Non-pigmented ciliary epithelial cell (primary cell): ENCODE measurements at regions not wholly inside any gene's neighbourhood (a gene's known extent, or its start where the extent isn't known, plus 50 kb on each side); places are given as distances from the start of the nearest gene placed in this dataset.
A peak's percentile ranks its signal among the peaks of the same experiment; 100 is the strongest.
"Not testable (repeated sequence)": the region's sequence is repeated elsewhere in the genome, so short reads cannot be mapped to it uniquely, and the experiment has no call there.

Experiments used
- DNase-seq: peaks from one replicate; pipeline ENCODE4 v3.0.0-alpha.2; 2010; ENCODE audit warnings: low read depth

DNA sequence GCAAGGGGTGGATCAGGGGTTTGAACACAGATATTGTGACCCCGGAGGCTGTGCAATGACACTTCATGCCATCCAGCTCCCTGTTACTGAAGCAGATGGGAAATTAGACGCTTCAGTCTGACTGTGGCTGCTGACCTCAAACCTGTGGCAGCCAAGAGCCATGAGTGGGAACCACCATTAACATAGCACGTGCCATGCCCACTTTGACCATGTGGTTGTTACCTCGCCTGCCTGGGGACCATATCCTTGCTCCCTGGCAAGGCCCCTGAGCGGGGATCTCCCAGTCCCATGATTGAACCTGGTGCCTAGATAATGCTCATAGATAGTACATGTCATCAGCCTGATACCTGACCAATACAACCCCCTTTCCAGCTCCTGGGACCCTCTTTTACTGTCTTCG is 68.9 kb downstream of the CYP26B1 start:
- DNase-seq, result no peak

DNA sequence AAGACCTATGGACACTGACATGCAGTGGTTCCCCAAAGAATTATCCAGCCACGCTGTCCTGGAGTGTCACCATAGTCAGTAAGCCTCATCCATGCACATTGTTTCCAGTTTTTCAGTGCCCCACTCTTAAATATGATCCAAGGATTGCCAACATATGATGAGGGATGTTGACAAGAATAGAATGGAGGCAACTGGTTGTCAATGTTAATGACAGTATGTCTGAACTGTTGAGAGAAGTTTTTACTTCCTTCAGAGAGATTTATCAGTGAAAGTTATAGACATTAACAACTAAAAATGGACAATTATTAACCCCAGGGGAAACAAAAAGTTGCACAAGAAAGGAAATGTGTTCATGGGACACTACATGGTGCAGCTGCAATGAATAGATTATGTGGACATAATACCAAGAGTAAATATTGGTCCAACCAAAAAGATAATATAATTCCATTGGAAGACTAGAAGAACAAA is 69.9 kb downstream of the CYP26B1 start:
- DNase-seq, result no peak

DNA sequence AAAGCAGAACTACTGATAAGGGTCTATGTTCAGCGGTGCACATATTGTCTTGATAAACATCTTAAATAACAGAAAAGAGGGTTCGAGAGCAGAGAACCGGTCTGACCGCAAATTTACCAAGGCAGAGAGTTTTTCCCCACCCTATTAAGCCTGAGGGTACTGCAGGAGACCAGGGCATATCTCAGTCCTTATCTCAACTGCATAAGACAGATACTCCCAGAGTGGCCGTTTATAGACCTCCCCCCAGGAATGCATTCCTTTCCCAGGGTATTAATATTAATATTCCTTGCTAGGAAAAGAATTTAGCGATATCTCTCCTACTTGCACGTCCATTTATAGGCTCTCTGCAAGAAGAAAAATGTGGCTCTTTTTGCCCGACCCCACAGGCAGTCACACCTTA is 74.3 kb downstream of the CYP26B1 start:
- not testable (repeated sequence) for DNase-seq

DNA sequence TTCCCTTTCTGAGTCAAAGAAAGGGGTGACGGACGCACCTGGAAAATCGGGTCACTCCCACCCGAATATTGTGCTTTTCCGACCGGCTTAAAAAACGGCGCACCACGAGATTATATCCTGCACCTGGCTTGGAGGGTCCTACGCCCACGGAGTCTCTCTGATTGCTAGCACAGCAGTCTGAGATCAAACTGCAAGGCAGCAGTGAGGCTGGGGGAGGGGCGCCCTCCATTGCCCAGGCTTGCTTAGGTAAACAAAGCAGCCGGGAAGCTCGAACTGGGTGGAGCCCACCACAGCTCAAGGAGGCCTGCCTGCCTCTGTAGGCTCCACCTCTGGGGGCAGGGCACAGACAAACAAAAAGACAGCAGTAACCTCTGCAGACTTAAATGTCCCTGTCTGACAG is 83.5 kb downstream of the CYP26B1 start:
- not testable (repeated sequence) for DNase-seq

DNA sequence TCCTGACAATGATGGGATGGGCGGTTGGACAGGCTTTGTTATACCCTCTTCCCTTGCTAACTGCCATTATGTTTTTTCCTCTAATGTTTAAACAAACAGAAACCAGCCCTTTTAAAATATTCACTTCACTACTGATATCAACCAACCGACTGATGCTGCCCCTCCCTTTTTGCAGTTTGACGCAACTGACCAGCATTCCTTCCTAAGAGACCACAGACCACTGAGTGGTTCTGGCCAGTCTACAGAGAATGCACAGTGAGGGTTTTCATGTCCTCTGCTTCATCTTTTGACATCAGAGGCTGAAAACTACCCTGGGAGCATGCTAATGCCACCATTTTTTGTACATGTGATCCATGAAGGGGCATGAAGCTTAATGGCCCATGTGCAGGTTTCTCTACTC is 85.3 kb downstream of the CYP26B1 start:
- no peak for DNase-seq

DNA sequence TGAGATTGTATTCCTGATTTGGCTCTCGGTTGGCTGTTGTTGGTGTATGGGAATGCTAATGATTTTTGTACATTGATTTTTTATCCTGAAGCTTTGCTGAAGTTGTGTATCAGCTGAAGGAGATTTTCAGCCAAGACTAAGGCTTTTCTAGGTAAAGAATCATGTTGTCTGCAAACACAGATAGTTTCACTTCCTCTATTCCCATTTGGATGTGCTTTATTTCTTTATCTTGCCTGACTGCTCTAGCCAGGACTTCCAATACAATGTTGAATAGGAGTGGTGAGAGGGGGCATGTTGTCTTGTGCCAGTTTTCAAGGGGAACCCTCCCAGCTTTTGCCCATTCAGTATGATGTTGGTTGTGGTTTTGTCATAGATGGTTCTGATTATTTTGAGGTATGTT is 90.4 kb downstream of the CYP26B1 start:
- DNase-seq, result no peak

DNA sequence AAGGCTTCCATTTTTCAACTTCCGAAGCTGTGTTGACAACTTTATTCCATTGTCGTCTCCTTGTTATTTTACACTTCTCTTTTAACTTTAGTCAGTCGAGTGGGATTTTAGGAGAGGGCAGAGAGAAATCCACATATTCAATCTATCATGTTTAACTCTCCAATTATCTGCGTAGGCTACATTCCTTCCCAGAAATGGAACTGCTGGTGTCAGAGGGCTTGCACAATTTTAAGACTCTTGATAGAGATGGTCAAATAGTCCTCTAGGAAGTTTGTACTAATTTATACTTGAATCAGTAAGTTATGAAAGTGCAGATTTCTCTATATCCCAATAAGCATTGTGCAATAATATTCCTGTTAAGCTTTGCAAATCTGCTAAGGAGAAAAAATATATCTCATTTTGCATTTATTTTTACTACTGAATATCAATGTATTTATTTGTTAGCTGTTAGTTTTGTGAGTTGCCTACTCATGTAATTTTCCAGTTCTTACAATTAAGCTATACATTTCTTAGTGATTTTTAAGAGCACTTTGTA is 95.6 kb downstream of the CYP26B1 start:
- no peak for DNase-seq

DNA sequence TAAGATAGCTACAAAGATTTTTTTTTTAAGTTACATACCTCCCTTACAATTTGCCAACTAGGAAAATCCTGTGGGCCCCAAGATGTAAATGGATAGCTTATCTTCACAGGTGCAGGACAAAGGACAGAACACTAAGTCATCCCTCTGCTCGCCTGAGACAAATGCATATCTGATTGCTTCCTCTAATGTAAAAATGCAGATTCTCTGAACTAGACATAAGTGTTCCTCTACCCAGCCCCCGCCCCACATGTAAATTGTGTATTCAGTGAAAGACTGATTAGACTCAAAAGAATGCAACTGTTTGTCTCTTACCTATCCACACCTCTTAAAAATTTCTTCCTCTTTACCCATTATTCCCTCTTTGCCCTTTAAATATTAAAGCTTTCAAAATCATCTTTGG is 96.5 kb downstream of the CYP26B1 start:
- DNase-seq, result no peak

DNA sequence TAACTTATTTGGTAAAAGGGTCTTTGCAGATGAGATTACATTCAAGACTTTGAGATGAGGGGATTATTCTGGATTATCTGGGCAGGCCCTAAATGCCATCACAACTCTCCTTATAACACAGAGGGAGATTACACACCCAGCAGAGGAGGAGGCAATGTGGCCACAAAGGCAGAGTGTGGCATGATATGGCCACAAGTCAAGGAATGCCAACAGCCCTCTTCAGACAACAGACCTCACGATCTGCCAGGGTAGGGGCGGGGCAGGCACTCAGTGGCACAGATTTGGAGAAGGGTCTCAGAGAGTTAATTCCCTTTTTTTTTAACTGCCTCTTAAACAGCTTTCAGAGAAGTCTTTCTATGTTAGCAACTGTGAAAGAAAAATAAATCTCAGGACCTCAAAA is 96.9 kb downstream of the CYP26B1 start:
- DNase-seq, result no peak

DNA sequence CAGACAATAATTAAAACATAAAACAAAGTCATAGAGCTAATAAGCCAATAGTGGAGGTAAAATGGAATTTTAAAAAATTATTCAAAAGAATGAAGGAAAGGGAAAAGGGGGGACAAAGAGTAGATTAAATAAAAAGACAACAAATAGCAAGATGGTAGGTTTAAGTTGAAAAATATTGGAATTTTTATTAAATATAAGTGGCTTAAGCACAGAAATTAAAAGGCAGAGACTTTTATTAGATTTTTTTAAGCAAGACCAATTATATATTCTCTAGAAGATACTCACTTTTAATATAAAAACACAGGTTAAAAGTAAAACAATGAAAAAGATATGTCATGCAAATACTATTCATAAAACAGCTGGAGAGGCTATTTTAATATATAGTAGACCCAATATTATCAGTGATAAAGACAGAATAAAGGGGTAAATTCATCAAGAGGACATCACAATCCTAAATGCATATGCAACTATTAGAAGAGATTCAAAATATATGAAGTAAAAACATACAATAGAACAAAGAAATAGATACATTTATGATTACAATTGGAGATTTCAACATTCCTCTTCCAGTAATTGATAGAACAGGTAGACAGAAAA is 98.7 kb downstream of the CYP26B1 start:
- no peak for DNase-seq

DNA sequence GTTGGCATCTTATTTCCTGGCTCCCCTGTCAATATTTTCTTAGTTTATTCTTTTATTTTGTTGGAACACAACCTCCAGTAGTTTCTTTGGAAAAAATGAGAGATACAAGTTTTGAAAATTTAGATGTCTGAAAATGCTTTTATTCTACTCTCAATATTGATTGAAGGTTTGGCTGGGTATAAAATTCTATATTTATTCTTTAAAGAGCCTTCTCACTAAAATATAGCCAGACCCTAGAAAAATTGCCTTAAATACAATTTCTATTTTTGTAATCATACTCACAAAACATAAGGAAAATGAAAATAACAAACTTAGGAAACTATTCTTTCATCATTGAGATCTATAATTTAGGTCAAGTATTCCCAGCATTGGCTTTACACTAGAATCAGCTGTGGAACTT is 103.7 kb downstream of the CYP26B1 start:
- DNase-seq, result no peak

DNA sequence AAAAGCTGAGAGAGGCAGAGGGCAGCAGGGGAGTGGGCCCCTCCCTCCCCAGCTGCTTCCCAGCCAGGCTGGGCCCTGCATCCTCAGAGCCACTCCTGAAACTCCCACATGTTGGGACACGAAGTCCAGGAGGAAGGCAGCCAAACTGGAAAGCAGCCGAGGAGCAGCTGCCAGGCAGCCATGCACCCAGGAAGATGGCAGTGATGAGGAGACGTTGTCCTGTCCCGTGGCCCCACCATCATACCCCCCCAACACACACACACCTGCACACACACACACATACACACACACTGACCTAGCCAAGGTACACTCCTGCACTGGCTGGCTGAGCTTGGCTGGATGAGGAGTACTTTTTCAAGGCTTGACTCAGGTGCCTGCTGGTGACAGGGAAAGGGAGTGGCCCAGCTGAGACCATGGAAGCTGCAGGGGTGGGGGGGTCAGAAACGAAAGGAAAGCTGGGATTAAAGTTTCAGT is 106.0 kb downstream of the CYP26B1 start:
- no peak for DNase-seq

DNA sequence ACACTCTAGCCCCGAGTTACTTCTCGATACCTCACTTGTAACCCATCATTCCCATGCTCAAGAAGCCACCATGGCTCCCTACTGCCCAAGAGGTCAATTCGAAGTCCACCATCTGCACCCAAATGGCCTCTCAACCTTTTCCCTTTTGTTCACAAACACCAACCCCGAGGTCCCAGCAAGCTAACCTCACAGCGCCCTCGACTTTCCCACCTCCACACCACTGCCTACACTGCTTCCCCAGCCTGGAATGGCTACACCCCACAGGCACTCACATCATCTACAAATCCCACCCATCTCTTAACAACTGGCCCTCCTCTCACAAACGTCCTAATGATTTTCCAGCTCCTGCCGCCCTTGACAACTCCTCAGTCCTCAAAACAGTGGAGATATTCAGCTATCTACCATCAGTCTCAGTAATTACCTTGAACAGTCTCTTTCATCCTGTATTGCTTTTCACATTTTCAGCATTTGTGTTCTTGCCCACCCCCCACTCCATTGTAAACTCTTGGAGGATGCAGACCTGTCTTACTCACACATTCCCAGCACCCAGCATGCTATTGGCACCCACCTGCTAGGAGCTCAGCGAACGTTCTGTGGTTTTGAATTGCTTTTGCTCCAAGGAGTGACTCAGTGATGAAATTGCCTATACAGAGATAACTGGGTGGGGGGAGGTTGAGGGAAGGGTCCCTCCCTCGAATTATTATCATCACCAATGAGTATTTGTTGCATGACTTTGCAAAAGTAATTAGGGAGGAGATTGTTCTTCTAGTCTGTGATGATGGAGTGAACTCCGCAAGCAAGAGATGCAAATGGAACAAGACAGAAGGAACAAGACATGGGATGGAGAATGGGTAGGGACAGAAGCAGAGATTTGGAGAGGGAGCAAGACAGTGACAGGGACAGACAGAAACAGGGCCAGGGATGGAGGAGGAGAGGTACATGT is 106.8 kb downstream of the CYP26B1 start:
- peak; percentile 13 for DNase-seq

DNA sequence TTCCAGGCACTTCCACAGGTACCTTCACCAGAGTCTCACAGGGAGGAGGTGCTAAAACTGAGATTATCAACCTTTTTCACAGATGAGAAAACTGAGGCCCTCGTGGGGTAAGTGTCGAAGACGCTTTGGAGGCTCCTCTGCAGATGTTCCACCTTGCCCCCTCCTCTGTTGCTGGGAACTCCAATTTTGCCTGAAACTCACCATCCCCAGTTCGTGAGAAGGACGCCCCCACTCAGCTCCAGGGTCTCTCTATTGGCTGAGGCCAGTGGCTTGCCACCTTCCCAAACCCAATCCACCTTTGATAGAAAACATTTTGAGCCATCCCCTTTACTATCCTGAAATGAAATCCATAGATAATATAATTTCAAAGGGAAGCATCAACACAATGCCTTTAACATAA is 109.1 kb downstream of the CYP26B1 start:
- DNase-seq, result no peak

DNA sequence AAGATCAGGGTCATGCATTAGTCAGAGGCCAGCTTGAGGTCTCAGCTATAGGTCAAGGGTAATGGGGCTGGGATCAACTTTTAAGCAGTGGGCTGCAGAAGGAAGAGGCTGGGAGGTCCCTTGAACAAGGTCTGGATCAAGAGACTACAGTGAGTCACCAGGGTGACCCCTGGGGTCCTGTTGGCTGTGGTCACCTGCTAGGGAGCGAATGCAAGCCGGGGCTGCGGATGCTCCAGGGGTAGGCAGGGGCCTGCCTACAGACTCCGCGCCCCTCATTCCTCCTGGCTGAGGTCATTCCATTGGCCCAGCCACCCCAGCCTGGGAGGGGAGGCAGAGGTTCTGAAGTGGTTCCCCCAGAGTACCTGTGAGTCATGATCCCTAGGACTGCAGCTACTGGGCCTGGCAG is 110.4 kb downstream of the CYP26B1 start:
- DNase-seq, result no peak

DNA sequence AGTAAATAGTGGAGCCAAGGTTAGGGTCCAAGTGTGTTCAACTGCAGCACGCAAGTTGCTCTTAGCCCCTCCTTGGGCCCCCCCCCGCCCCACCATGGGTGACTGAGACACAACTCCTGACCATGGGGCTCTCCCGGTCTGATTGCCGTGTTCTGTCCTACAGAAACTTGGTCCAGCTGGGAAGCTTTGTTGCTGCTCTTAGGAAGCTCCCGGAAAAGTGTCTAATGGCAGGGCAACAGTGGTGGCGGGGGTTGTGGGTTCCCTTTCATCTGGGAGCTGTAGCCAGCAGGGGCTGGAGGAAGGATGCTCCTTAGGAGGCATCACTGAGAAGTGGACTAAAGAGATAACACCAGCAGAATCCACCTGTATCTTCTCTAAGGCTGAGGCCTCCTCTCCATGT is 111.1 kb downstream of the CYP26B1 start:
- DNase-seq, result no peak

DNA sequence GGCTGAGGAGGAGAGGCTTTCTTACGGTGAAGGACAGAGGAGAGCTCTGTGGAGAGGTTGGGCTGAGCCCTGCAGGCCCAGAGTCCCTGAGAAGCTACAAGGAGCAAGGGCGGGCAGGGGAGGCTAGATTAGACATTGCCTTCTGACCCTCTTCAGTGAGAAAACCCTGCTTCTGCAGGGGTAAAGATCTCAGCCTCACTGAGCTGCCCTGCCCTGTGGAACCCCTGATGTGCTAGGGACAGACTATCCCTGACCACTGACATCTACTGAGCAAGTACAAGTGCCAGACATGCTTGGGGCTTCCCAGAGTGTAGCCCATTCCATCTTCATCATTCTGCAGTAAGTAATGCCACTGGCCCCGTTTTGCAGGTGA is 111.5 kb downstream of the CYP26B1 start:
- no peak for DNase-seq

DNA sequence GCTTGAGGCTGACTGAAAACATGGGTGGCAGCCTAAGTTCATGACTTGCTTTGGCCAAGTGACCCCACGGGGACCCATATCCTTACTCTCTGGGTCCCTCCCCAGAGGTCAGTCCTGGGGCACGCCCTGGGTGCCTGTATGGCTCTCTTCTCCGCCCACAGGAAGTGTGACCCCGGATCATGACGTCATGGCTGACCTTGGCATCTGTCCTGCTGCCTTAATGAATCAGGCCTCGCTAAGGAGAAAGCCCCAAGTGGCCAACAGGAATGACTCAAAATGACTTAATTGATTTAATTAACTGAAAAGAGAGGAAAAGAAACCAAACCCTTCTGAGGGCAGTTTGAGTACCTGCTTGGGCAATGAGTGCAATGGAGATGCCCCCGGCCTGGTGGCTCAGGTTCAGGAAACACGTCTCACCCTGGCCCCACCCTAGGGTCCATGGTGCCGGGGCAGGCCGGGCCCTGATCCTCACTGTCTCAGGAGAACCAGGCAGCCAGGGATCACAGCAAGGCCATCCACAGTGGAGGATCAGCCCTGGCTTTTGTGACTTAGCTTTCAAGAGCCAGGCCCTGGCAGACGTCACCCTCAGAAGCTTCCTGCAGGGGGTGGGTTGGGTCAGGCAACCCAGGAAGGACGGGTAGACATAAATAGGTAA is 112.0 kb downstream of the CYP26B1 start:
- DNase-seq, result no peak

DNA sequence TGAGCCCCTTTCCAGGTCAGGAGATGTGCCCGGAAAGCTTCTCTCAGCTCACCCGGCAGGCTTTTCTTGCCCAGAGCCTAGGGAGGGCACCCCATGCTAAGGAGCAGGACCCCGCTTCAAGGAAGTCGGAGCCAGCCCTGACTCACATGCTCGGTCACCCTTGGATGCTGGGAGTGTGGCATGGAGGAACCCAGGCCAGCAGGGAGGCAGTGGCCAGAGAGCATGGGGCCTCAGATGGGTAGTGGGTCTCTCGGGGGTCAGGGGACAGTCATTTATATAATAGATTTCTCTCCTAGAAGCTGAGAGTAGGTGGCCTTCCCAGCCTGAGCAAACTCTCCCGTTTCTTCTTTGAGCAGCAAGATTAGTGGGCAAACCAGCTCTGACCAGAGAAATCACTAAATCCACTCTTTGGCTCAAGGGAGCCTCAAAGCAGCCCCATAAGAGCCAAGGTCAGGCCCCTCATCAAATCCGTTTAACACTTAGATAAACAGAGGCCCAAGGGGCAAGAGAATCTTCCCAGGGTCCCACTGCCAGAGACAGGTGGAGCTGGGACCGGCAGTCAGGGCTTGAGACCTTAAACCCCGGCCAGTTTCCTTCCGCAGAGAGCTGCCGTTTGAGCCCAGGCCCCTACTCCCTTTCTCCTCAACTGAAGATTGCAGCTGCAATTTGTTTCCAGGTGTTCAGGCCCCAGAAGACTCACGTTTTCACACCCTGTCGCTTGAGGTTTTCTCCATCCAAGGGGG is 113.1 kb downstream of the CYP26B1 start:
- DNase-seq, result no peak

DNA sequence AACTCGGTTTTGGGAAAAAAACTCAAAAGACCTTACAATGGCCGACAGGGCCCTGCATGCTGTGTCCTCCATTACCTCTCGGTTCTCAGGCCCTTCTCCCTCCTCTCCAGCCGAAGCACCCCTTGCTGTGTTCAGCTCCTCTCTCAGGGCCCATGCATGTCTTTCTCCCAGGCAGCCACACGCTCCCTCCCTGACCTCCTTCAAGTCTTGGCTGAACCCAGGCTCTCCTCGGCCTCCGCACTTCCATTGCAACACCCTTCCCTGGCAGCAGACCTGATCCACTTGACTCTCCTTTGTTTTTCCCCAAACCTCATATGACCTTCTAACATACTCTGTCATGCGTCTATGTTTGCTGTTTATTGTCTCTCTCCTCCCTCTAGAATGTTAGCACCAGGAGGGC is 114.0 kb downstream of the CYP26B1 start:
- no peak for DNase-seq

DNA sequence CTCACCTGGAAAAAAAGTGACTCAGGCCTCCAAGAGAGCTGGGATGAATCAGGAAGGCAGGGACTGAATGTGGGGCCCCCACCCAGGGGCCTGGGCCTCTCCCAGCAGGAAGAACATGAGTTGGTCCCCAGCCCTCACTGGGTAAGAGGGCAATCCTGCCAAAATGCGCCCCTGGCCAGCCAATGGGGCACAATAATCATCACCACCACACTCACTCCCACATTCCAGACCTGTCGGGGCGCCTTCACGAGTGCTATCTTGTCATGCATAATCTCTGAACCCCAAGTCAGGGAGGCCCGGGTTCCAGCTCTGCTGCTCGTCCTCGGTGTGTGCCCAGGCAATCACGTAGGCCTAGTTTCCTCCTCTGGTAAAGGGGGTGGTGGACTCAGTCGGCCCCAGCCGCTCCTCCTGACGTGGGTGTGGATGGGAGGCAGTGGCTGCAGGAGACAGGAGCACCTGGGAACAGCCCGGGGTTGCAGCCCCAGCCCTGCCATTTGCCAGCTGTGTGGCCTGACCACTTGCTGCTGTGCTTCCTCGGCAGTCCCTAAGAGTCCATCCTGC is 115.1 kb downstream of the CYP26B1 start:
- no peak for DNase-seq
